ENCODE measurements at regions not wholly inside any gene's neighbourhood (a gene's known extent, or its start where the extent isn't known, plus 50 kb on each side); places are given as distances from the start of the nearest gene placed in this dataset.

- no peaks in the 10 kb centered on the region for H3K36me3 ChIP-seq
- H3K4me1 ChIP-seq: no peaks in the 10 kb centered on the region
- no peak overlapping the region for H3K27ac ChIP-seq
- no peak overlapping the region for H3K4me3 ChIP-seq
- DNase-seq: no peak
- no peaks in the 10 kb centered on the region for H3K27me3 ChIP-seq
- no peak for TF ChIP-seq CTCF (IDR thresholded peaks at IDR 0.05)
- no peak for TF ChIP-seq POLR2A (IDR thresholded peaks at IDR 0.05)
- H3K9me3 ChIP-seq: no peaks in the 10 kb centered on the region
- intact Hi-C loops (cut with DNase I; ENCODE audit: low total_unique reads): no loop called here
These were observed 70.0 kb downstream of the C5orf15 start for GRCh38 chr5:133898440-133898839.

DNA sequence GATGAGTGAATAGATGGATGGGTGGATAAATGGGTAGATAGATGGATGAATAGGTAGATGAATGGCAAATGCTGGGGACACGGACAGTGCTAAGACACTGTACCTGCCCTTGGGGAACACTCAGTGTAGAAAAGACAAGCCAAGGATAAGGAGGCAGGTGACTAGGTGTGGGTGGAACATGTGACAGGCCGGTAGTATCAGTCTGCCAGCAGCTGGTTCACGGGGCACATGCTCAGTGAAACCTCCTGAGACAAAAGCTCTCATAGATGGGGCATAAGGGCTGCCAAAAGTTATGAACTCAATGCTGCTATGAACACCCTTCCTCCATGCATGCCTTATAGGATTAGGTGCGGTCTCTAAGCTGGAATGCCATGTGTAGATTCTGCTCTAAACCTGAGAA, 71.0 kb downstream of the C5orf15 start:
- H3K4me3 ChIP-seq: no peak overlapping the region
- intact Hi-C loops (cut with DNase I; ENCODE audit: low total_unique reads): no loop called here
- no peak for DNase-seq
- TF ChIP-seq POLR2A (IDR thresholded peaks at IDR 0.05) (no peak), CTCF (IDR thresholded peaks at IDR 0.05) (no peak)
- H3K27ac ChIP-seq: no peak overlapping the region
- H3K36me3 ChIP-seq: no peaks in the 10 kb centered on the region
- no peaks in the 10 kb centered on the region for H3K9me3 ChIP-seq
- no peaks in the 10 kb centered on the region for H3K4me1 ChIP-seq
- no peaks in the 10 kb centered on the region for H3K27me3 ChIP-seq

DNA sequence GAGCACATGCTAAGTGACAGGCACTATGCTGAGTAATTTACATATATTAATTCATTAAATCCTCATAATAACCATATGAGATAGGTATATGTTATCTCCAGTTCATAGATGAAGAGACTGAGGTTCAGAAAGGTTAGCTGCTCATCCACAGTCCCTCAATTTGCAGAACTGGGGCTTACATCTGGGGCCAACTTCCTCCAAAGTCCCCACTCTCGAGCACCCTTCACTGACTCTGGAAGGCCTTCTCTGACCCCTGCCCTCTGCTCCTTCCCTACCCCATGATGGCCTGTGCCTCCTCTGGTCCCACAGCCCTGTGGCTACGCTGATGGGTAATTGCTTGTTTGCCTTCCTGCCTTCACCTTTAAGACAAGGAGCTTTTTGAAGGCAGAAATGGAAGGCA, 71.6 kb downstream of the C5orf15 start:
- Histone ChIP-seq H3K27me3 (no peaks in the 10 kb centered on the region), H3K4me1 (no peaks in the 10 kb centered on the region), H3K4me3 (no peak overlapping the region), H3K9me3 (no peaks in the 10 kb centered on the region), H3K27ac (no peak overlapping the region), H3K36me3 (no peaks in the 10 kb centered on the region)
- DNase-seq: no peak
- intact Hi-C loops (cut with DNase I; ENCODE audit: low total_unique reads): no loop called here
- no peak for TF ChIP-seq CTCF (IDR thresholded peaks at IDR 0.05)
- TF ChIP-seq POLR2A (IDR thresholded peaks at IDR 0.05): no peak

DNA sequence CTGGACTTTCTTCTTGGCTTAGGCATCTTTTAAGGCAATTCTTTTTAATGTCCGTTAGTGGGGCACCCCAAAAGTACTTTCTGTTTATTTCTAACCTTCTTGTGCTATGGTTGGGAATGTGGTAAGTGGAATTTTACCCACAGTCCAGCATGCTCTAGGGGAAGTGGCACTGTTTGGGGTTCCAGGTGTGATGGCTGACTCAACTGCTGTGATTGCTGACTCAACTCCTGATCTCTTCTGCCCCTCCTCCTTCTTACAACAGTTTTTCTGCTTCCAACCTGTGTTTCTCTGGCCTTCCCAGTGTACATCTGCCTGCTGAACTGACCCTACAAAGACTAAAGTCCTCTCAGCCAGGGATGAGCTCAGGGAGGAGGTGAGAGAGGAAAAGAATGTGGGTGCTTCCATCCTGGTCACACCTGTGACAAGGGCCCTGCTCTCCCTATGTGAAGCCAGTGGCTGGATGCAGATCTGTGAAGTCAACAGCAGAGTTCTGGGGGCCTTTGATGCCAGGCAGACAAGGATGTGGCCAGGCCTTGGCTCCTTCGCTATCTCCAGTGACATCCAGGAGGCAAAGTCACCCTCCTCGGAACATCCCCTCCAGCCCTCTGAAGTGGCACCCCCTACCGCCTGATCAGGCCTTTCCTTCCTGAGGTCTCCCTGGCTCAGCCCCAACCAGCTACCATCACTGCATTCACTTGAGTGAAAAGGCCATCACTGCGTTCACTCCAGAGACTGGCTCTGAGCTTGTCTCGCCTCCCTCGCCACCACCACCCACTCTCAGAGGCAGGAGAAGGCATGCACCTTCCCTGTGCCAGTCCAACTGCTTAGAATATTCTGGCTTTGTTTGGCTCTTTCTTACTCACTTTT, 72.2 kb downstream of the C5orf15 start:
- TF ChIP-seq POLR2A (IDR thresholded peaks at IDR 0.05) (no peak), CTCF (IDR thresholded peaks at IDR 0.05) (no peak)
- Histone ChIP-seq H3K36me3 (no peaks in the 10 kb centered on the region), H3K9me3 (no peaks in the 10 kb centered on the region), H3K27ac (no peak overlapping the region), H3K4me3 (no peak overlapping the region), H3K4me1 (no peaks in the 10 kb centered on the region), H3K27me3 (no peaks in the 10 kb centered on the region)
- intact Hi-C loops (cut with DNase I; ENCODE audit: low total_unique reads): no loop called here
- no peak for DNase-seq

- Histone ChIP-seq H3K4me3 (no peak overlapping the region), H3K36me3 (no peaks in the 10 kb centered on the region), H3K27me3 (no peaks in the 10 kb centered on the region), H3K4me1 (no peaks in the 10 kb centered on the region), H3K27ac (no peak overlapping the region), H3K9me3 (no peaks in the 10 kb centered on the region)
- DNase-seq: no peak
- intact Hi-C loops (cut with DNase I; ENCODE audit: low total_unique reads): no loop called here
- TF ChIP-seq POLR2A (IDR thresholded peaks at IDR 0.05) (no peak), CTCF (IDR thresholded peaks at IDR 0.05) (no peak)
These were observed 74.3 kb downstream of the C5orf15 start for GRCh38 chr5:133894143-133894542.

All from uterus (tissue), 3 donors.